KOPT-K1 (cell line): ENCODE measurements at regions not wholly inside any gene's neighbourhood (a gene's known extent, or its start where the extent isn't known, plus 50 kb on each side); places are given as distances from the start of the nearest gene placed in this dataset.

Experiments
- H3K27ac ChIP-seq: fragments of 200-600 bp; sonication (generic); 2 replicates; pipeline ENCODE4 v1.5.1; 2016; ENCODE audit warnings: antibody characterized with exemption, mild to moderate bottlenecking, low read depth, low read length; ENCODE audit not compliant: poor library complexity, severe bottlenecking
- H3K36me3 ChIP-seq: fragments of 200-600 bp; sonication (generic); 2 replicates; pipeline ENCODE4 v1.5.1; 2017; ENCODE audit warnings: antibody characterized with exemption, mild to moderate bottlenecking, low read length, moderate library complexity; ENCODE audit not compliant: insufficient read depth
- H3K9me3 ChIP-seq: fragments of 200-600 bp; sonication (generic); 2 replicates; pipeline ENCODE4 v1.5.1; 2017; ENCODE audit warnings: antibody characterized with exemption, low read length, mild to moderate bottlenecking; ENCODE audit not compliant: insufficient read depth, poor library complexity, severe bottlenecking

- H3K36me3 ChIP-seq: no peaks in the 10 kb centered on the region
- H3K27ac ChIP-seq: no peak overlapping the region
- H3K9me3 ChIP-seq: no peaks in the 10 kb centered on the region
Measured at GRCh38 chr7:45459476-45459875, 114.7 kb upstream of the ADCY1 start.

DNA sequence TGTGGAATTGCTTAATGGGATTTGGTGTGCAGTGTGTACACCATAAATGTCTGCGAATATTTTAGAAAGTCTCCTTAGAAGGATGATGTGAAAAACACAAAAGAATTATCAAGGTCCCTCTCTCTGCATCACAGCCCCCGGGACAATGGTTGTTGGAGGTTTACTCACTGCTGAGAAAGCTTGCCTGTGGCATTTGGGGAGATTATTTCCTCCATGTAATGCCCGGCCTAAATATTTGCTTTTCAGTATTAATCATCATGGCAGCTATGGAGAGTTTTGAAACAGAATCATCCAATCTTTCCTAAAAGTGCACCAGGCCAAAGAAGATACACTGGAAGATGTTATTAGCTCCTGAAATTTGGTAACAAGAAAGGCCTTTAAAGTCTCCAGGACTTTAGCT lies 113.8 kb upstream of the ADCY1 start:
- Histone ChIP-seq H3K27ac (no peak overlapping the region), H3K9me3 (no peaks in the 10 kb centered on the region), H3K36me3 (no peaks in the 10 kb centered on the region)

DNA sequence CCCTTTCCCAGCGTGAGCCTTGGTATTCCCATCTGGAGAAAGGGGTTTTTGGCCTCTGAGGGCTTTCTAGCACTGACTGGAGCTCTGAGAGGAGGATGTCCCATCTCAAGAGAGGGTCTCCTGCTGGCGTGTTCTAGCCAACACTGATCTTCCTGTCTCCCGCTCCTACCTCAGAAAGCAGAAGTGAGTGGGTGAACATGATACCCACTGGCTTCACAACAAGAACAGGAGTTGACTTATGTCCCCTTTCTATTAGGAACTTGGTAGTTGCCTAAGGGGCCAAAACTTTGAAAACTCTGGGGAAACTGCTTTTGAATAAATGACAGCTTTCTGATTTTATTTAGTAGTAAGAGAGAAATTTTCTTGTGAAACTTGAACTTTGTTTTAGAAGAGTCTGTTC lies 113.1 kb upstream of the ADCY1 start:
- no peaks in the 10 kb centered on the region for H3K9me3 ChIP-seq
- H3K27ac ChIP-seq: no peak overlapping the region
- no peaks in the 10 kb centered on the region for H3K36me3 ChIP-seq

DNA sequence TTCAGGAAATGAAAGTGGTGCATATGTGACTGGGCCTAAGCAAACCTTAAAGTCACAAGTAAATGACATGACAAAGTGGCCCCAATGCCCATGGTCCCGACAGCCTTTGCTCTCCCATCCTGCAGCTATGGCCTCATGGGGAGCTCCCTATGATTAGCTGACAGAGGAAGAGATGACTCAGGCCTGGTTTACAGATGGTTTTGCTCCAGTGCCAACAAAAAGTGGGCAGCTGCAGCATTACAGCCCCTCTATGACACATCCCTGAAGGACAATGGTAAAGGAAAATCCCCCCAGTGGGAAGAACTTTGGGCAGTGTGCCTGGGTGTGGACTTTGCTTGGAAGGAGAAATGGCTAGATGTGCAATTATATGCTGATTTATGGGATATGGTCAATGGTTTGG lies 105.1 kb upstream of the ADCY1 start:
- Histone ChIP-seq H3K36me3 (no peaks in the 10 kb centered on the region), H3K27ac (no peak overlapping the region), H3K9me3 (no peaks in the 10 kb centered on the region)

DNA sequence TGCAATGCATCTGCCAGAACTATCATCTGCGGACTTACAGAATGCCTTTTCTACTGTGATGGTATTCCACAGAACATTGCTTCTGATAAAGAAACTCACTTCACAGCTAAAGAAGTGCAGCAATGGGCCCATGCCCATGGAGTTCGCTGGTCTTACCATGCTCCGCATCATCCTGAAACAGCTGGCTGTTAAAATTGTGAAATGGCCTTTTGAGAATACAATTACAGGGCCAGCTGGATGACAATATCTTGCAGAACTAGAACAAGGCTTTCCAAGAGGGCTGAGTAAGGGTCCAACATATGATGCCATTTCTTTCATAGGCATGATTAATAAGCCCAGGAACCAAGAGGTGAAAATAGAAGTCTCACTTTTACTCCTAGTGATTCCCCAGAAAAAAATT lies 104.1 kb upstream of the ADCY1 start:
- Histone ChIP-seq H3K9me3 (no peaks in the 10 kb centered on the region), H3K27ac (no peak overlapping the region), H3K36me3 (no peaks in the 10 kb centered on the region)

DNA sequence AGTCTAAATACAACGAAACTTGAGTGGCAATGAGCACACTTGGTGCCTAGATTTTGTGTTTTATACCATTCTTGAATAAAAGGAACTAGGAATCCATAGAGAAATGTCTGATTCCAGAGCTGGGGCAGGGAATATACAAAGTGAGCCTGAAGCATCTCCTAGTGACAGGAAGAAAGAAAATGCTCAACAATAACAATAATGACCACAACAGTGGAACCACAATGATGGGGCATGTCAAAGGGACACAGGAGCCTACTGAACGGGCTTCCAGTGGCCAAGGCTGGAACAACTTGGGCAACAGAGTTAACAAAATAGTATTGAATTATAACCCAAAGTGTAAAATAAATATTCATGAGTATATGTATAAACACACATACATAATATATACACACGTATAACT lies 94.4 kb upstream of the ADCY1 start:
- H3K36me3 ChIP-seq: no peaks in the 10 kb centered on the region
- no peak overlapping the region for H3K27ac ChIP-seq
- H3K9me3 ChIP-seq: no peaks in the 10 kb centered on the region

DNA sequence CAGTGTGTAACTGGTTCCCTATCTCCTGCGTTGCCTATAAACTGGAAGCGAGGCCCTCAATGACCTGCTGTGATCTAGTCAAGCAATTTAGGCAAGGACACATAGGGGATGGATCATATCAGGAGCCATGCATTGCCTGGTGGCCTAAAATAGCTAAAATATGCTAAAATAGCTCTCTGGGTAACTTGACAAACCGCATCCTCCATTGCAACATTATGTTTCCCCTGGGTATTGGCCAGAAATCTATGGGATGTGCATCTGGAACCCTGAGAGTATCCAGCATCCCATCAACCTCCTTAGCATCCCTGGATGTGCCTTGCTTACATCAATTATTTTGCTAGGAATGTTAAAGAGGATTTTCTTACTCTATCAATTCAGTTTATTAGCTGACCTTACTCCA lies 91.7 kb upstream of the ADCY1 start:
- Histone ChIP-seq H3K9me3 (no peaks in the 10 kb centered on the region), H3K27ac (no peak overlapping the region), H3K36me3 (no peaks in the 10 kb centered on the region)

DNA sequence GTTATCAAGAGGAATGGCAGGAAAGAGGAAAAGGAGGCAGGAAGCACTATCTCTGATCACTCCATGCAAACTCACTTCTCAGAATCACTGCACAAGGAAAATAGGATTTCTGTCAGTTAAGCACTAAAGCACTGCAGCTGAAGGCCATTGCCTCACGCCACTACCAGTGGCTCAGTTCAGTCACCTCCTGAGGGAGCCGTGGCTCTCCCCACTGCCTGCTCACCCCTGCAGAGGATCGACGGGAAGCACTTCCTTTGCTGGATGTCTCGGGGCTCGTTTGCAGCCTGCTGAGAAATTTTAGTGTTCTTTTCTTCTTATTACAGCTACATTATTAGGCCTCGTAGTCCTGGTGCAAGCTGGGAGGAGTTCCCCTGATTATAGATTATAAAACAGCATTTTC lies 90.1 kb upstream of the ADCY1 start:
- H3K9me3 ChIP-seq: no peaks in the 10 kb centered on the region
- no peak overlapping the region for H3K27ac ChIP-seq
- no peaks in the 10 kb centered on the region for H3K36me3 ChIP-seq

DNA sequence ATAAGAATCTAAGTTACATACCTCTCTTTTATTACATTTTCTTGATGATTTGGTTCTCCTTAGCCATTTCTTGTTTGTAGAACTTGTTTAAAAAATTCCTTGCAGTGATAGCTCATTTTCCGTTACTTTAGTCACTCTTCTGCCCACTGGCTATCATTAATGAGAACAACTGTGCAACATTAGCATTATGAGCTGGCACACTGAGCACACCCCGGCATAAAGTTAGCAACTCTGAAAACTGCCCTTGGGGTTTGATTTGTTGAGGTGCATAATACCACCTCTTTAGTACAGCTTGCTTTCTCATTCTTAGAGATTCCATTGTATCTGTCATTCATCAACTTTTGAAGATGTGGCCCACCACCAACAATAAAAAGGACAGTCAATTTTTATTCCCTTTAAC lies 87.6 kb upstream of the ADCY1 start:
- no peaks in the 10 kb centered on the region for H3K9me3 ChIP-seq
- no peak overlapping the region for H3K27ac ChIP-seq
- H3K36me3 ChIP-seq: no peaks in the 10 kb centered on the region

- Histone ChIP-seq H3K36me3 (no peaks in the 10 kb centered on the region), H3K27ac (no peak overlapping the region), H3K9me3 (peaks cover 6% of the 10 kb centered on the region)
Measured at GRCh38 chr7:45494885-45495284, 79.3 kb upstream of the ADCY1 start.

- Histone ChIP-seq H3K27ac (no peak overlapping the region), H3K36me3 (no peaks in the 10 kb centered on the region), H3K9me3 (peaks cover 6% of the 10 kb centered on the region)
Measured at GRCh38 chr7:45495618-45496017, 78.5 kb upstream of the ADCY1 start.

GRCh38 chr7:45500257-45500656 lies 73.9 kb upstream of the ADCY1 start:
- H3K9me3 ChIP-seq: peaks cover 12% of the 10 kb centered on the region
- no peaks in the 10 kb centered on the region for H3K36me3 ChIP-seq
- no peak overlapping the region for H3K27ac ChIP-seq

- Histone ChIP-seq H3K27ac (no peak overlapping the region), H3K9me3 (peaks cover 18% of the 10 kb centered on the region), H3K36me3 (no peaks in the 10 kb centered on the region)
Measured at GRCh38 chr7:45501791-45502190, 72.4 kb upstream of the ADCY1 start.

DNA sequence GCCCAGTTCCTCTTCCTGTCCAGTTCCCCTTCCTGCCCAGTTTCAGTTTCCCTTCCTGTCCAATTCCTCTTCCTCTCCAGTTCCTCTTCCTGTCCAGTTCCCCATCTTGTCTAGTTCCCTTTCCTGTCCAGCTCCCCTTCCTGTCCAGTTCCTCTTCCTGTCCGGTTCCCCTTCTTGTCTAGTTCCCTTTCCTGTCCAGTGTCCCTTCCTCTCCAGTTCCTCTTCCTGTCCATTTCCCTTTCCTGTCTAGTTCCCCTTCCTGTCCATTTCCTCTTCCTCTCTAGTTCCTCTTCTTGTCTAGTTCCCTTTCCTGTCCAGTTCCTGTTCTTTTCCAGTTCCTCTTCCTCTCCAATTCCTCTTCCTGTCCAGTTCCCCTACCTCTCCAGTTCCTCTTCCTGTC lies 68.1 kb upstream of the ADCY1 start:
- Histone ChIP-seq H3K36me3 (no peaks in the 10 kb centered on the region), H3K9me3 (peaks cover 28% of the 10 kb centered on the region), H3K27ac (no peak overlapping the region)

GRCh38 chr7:45509222-45509621 lies 64.9 kb upstream of the ADCY1 start:
- no peak overlapping the region for H3K27ac ChIP-seq
- H3K36me3 ChIP-seq: no peaks in the 10 kb centered on the region
- peaks cover 21% of the 10 kb centered on the region for H3K9me3 ChIP-seq

DNA sequence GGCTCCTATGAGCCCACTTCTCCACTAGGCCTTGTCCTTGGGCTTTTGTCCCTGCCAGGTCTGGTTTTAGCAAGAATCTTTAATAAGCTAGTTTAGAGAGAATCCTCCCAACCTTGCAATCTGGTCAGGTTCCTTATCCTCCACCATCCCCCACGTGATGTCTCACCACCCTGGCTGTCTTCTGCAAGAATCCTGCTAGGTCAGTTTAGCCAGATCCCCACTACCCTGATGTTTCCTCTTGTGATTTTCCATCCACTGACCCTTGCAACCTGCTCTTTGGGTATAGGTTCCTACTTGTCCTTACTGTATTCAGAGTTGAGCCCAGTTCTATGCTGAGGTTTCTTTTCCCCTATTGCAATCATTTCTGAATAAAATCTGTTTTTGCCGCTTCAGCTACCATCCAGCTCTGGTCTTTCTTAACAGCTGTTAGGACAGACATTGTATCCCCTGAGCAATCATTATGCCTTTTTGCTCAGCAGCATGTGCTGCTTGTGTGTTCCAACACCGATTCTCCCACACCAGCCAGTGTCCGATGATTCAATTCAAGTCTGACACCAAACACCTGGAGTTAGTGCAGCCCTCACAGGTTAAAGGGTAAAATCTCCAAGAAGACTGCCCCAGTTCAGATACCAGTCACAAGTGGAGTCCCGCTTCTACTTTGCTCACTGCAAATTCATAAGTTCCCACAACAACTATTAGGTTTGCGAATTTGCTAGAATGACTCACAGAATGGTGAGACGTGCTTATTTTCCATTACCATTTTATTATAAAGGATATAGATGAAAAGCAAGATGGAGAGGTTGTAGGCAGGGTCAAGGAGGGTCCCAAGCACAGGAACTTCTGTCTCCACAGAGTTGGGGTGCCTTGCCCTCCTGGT lies 62.2 kb upstream of the ADCY1 start:
- peaks cover 10% of the 10 kb centered on the region for H3K9me3 ChIP-seq
- H3K27ac ChIP-seq: no peak overlapping the region
- no peaks in the 10 kb centered on the region for H3K36me3 ChIP-seq
